Right lung (tissue), 2 donors: ENCODE measurements at regions not wholly inside any gene's neighbourhood (a gene's known extent, or its start where the extent isn't known, plus 50 kb on each side); places are given as distances from the start of the nearest gene placed in this dataset.

Experiments used
- DNase-seq, 2 donors: peaks; one replicate each; pipeline ENCODE4 v3.0.0-alpha.2; 2013

DNA sequence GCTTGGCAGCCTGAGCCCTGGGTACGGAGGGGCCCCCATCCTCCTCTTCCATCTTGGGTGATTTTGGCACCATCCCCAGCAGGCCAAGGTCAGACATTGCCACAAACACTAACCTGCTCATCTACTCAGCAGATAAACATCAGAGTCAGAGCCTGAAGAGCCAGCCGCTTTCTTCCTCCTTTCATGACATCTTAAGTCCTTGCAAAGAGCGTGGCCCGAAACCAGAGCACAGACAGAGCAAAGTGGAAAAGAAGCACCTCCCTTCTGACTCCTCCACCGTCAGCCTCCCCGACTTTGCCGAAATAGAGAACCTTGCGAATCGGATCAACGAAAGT, 60.4 kb upstream of the RPH3AL start:
- DNase-seq = no peak

GRCh38 chr17:412211-413015, 59.8 kb upstream of the RPH3AL start:
- DNase-seq = peak; percentile 33 to 41

DNA sequence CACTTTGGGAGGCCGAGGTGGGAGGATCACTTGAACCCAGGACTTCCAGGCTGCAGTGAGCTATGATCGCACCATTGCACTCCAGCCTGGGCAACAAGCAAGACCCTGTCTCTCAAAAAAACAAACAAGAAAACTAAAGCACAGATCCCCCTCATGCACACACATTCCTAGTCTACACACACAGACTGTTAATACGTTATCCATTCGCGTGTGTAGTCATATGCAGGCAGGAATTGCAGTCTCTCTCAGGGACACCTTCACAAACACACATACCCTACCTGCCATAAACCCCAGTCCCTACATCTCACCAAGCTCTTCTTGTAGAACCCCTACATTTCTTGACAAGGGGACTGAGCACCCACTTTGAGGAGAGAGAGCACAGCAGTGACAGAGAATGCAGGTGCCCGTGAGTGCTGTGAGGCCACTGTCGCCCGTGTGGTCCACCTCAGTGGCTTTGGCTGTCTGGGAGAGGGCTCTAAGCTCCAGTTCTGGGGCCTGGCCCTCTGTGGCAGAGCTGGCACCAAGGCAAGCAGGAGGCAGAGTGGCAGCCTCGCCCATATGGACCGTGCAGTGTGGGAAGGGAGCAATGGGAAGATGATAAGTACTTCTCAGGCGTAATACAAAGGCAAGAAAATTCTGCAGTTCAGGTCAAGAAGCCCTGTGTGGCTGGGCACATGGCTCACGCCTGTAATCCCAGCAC, 59.0 kb upstream of the RPH3AL start:
- no peak for DNase-seq

- DNase-seq = no peak
These were observed 58.2 kb upstream of the RPH3AL start for GRCh38 chr17:410543-411401.

DNA sequence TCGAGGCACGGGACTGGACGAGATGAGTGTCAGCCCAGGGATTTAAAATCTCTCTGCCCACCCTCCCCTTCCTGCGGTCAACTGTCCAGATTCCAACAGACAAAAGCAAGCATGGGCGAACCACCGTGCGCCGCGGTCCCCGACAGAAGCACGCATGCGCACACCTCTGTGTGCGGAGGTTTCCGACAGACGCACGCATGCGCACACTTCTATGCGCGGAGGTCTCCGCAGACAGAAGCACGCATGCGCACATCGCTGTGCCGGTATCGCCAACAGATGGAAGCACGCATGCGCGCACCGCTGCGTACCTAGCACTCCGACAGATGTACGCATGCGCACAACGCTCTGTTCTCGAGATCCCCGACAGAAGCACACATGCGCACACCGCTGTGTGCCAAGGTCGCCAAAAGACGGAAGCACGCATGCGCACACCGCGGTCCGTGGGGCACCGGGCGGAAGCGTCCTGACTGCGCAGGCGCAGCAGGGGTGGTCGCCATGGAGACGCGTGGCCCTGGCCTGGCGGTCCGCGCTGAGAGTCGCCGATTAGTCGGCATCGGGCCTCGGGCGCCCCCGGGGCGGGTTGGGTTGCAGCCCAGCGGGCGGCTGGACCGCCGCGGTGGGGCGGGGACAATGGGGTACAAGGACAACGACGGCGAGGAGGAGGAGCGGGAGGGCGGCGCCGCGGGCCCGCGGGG, 57.4 kb upstream of the RPH3AL start:
- peak; percentile 100 for DNase-seq

DNA sequence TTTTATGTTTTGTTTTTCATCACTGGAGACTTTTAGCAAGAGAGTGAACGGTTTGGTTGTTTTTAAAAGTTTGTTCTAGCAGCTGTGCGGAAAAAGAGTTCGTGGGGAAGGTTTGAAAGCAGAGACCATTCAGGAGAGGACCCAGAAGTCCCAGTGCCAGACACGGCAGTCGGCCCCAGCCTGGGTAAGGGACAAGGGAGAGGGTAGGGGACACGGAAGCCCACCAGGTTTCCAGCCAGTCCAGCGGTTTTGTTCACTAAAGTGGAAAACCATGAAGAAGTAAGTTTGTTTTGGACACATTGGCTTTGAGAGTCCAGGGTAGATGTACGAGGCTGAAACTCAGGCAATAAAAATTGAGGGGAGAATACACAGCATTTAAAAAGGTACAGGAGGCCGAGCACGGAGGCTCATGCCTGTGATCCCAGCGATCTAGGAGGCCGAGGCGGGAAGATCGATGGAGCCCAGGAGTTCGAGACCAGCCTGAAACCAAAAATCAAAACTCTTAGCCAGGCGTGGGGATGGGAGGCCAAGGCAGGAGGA, 56.8 kb upstream of the RPH3AL start:
- no peak for DNase-seq

- DNase-seq = no peak
These were observed 52.1 kb upstream of the RPH3AL start for GRCh38 chr17:404703-405102.
